ENCODE measurements at regions not wholly inside any gene's neighbourhood (a gene's known extent, or its start where the extent isn't known, plus 50 kb on each side); places are given as distances from the start of the nearest gene placed in this dataset.
A peak's percentile ranks its signal among the peaks of the same experiment; 100 is the strongest.
"Not testable (repeated sequence)": the region's sequence is repeated elsewhere in the genome, so short reads cannot be mapped to it uniquely, and the experiment has no call there.

- no peak for DNase-seq (ENCODE audit: low spot score)
Measured at GRCh38 chr7:19304086-19304485, 158.9 kb upstream of the FERD3L start.

- no peak for DNase-seq (ENCODE audit: low spot score)
Measured at GRCh38 chr7:19302731-19303130, 157.5 kb upstream of the FERD3L start.

- DNase-seq (ENCODE audit: low spot score), result no peak
Measured at GRCh38 chr7:19296617-19297016, 151.4 kb upstream of the FERD3L start.

- DNase-seq (ENCODE audit: low spot score), result no peak
Measured at GRCh38 chr7:19295376-19295775, 150.2 kb upstream of the FERD3L start.

- DNase-seq (ENCODE audit: low spot score), result no peak
Measured at GRCh38 chr7:19294619-19295018, 149.4 kb upstream of the FERD3L start.

- no peak for DNase-seq (ENCODE audit: low spot score)
Measured at GRCh38 chr7:19293431-19293830, 148.2 kb upstream of the FERD3L start.

- DNase-seq (ENCODE audit: low spot score), result no peak
Measured at GRCh38 chr7:19290968-19291367, 145.7 kb upstream of the FERD3L start.

- no peak for DNase-seq (ENCODE audit: low spot score)
Measured at GRCh38 chr7:19290066-19290465, 144.8 kb upstream of the FERD3L start.

GRCh38 chr7:19284596-19285300 is 139.5 kb upstream of the FERD3L start:
- DNase-seq (ENCODE audit: low spot score), result no peak

- no peak for DNase-seq (ENCODE audit: low spot score)
Measured at GRCh38 chr7:19284136-19284535, 138.9 kb upstream of the FERD3L start.

GRCh38 chr7:19275000-19275399 is 129.8 kb upstream of the FERD3L start:
- no peak for DNase-seq (ENCODE audit: low spot score)

- not testable (repeated sequence) for DNase-seq (ENCODE audit: low spot score)
Measured at GRCh38 chr7:19272329-19272728, 127.1 kb upstream of the FERD3L start.

- no peak for DNase-seq (ENCODE audit: low spot score)
Measured at GRCh38 chr7:19269301-19269700, 124.1 kb upstream of the FERD3L start.

GRCh38 chr7:19268737-19269136 is 123.5 kb upstream of the FERD3L start:
- no peak for DNase-seq (ENCODE audit: low spot score)

- DNase-seq (ENCODE audit: low spot score), result peak; percentile 2
Measured at GRCh38 chr7:19262826-19263225, 117.6 kb upstream of the FERD3L start.

- no peak for DNase-seq (ENCODE audit: low spot score)
Measured at GRCh38 chr7:19249281-19249680, 104.1 kb upstream of the FERD3L start.

- DNase-seq (ENCODE audit: low spot score), result no peak
Measured at GRCh38 chr7:19248681-19249080, 103.5 kb upstream of the FERD3L start.

- no peak for DNase-seq (ENCODE audit: low spot score)
Measured at GRCh38 chr7:19248115-19248514, 102.9 kb upstream of the FERD3L start.

GRCh38 chr7:19247017-19247416 is 101.8 kb upstream of the FERD3L start:
- no peak for DNase-seq (ENCODE audit: low spot score)

- no peak for DNase-seq (ENCODE audit: low spot score)
Measured at GRCh38 chr7:19242246-19242645, 97.0 kb upstream of the FERD3L start.

- DNase-seq (ENCODE audit: low spot score), result no peak
Measured at GRCh38 chr7:19239951-19240350, 94.7 kb upstream of the FERD3L start.

GRCh38 chr7:19235680-19236079 is 90.5 kb upstream of the FERD3L start:
- no peak for DNase-seq (ENCODE audit: low spot score)

- DNase-seq (ENCODE audit: low spot score), result no peak
Measured at GRCh38 chr7:19224951-19225350, 79.7 kb upstream of the FERD3L start.

- DNase-seq (ENCODE audit: low spot score), result no peak
Measured at GRCh38 chr7:19215412-19215811, 70.2 kb upstream of the FERD3L start.
